HEK293T (cell line): ENCODE measurements at regions not wholly inside any gene's neighbourhood (a gene's known extent, or its start where the extent isn't known, plus 50 kb on each side); places are given as distances from the start of the nearest gene placed in this dataset.

ENCODE experiments used
- BHLHE40 ChIP-seq: fragments of 450-650 bp; IDR thresholded peaks from 2 replicates; pipeline ENCODE4 v1.6.1; 2016; ENCODE audit warnings: mild to moderate bottlenecking, moderate library complexity, borderline replicate concordance
- CTBP1 ChIP-seq: fragments of 450-650 bp; IDR thresholded peaks from 2 replicates; pipeline ENCODE4 v1.6.1; 2016; ENCODE audit warnings: borderline replicate concordance
- FOXA1 ChIP-seq: fragments of 450-650 bp; IDR thresholded peaks from 2 replicates; pipeline ENCODE4 v1.6.1; 2016; ENCODE audit warnings: mild to moderate bottlenecking
- FOXK2 ChIP-seq: fragments of 450-650 bp; IDR thresholded peaks from 2 replicates; pipeline ENCODE4 v1.6.1; 2016; ENCODE audit warnings: mild to moderate bottlenecking
- FOXM1 ChIP-seq: fragments of 450-650 bp; IDR thresholded peaks from 2 replicates; pipeline ENCODE4 v1.6.1; 2017; ENCODE audit warnings: mild to moderate bottlenecking, borderline replicate concordance
- HDGF ChIP-seq: fragments of 450-650 bp; IDR thresholded peaks from 2 replicates; pipeline ENCODE4 v1.6.1; 2017; ENCODE audit warnings: antibody characterized with exemption, borderline replicate concordance
- LEF1 ChIP-seq: fragments of 450-650 bp; IDR thresholded peaks from 2 replicates; pipeline ENCODE4 v1.6.1; 2017; ENCODE audit warnings: mild to moderate bottlenecking, borderline replicate concordance
- NFRKB ChIP-seq: fragments of 450-650 bp; IDR thresholded peaks from 2 replicates; pipeline ENCODE4 v1.6.1; 2016; ENCODE audit warnings: mild to moderate bottlenecking, moderate library complexity
- PKNOX1 ChIP-seq: fragments of 450-650 bp; IDR thresholded peaks from 2 replicates; pipeline ENCODE4 v1.6.1; 2016
- SP1 ChIP-seq: fragments of 450-650 bp; IDR thresholded peaks from 2 replicates; pipeline ENCODE4 v1.6.1; 2017
- SUZ12 ChIP-seq: fragments of 450-650 bp; IDR thresholded peaks from 2 replicates; pipeline ENCODE4 v1.6.1; 2016; ENCODE audit warnings: mild to moderate bottlenecking
- TARDBP ChIP-seq: fragments of 450-650 bp; IDR thresholded peaks from 2 replicates; pipeline ENCODE4 v1.6.1; 2016
- ZNF384 ChIP-seq: fragments of 450-650 bp; IDR thresholded peaks from 2 replicates; pipeline ENCODE4 v1.6.1; 2016

- TF ChIP-seq NFRKB, result no peak
- TF ChIP-seq FOXK2, result no peak
- no peak for TF ChIP-seq LEF1
- no peak for TF ChIP-seq FOXM1
- no peak for TF ChIP-seq SUZ12
- no peak for TF ChIP-seq BHLHE40
- TF ChIP-seq SP1, result no peak
- TF ChIP-seq ZNF384, result no peak
- no peak for TF ChIP-seq PKNOX1
- no peak for TF ChIP-seq TARDBP
- TF ChIP-seq FOXA1, result no peak
- TF ChIP-seq CTBP1, result no peak
- TF ChIP-seq HDGF, result no peak
Observed at GRCh38 chr12:43126652-43127375, 425.2 kb downstream of the ADAMTS20 start.
